ENCODE measurements at regions not wholly inside any gene's neighbourhood (a gene's known extent, or its start where the extent isn't known, plus 50 kb on each side); places are given as distances from the start of the nearest gene placed in this dataset.

- TF ChIP-seq EP300 (IDR thresholded peaks at IDR 0.05; ENCODE audit: low read depth) = no peak
- no peak for TF ChIP-seq CTCF (IDR thresholded peaks at IDR 0.05)
- no peak for TF ChIP-seq POLR2AphosphoS5 (IDR thresholded peaks at IDR 0.05)
- no peak for TF ChIP-seq POLR2A (IDR thresholded peaks at IDR 0.05)
- no peaks in the 10 kb centered on the region for H3K27me3 ChIP-seq
- DNase-seq = no peak
- in situ Hi-C loops (cut with MboI; ENCODE audit: low pct_ligation_motif_present in 1 of 4, low pct_unique_long_range_greater_than_20kb in 1 of 4, low sequenced_read_pairs in 3 of 4) (no loop called here), intact Hi-C loops (cut with DNase I; ENCODE audit: low total_unique reads) (no loop called here)
- H3K4me1 ChIP-seq = peaks cover 13 to 52% (median 27%) of the 10 kb centered on the region in 4 donors
- WGBS, 2 donors (ENCODE audit: low coverage in 1 of 2) = 63% methylated on average over 9 of the region's 9 CpGs; no CpG with 5 or more reads in 1 of the 2 donors
- no peaks in the 10 kb centered on the region for H3K9me3 ChIP-seq
- no peaks in the 10 kb centered on the region for H3K36me3 ChIP-seq
- peak overlapping the region; percentile 23 to 61 (median 58) for H3K27ac ChIP-seq
- H3K4me3 ChIP-seq = no peak overlapping the region
These were observed 94.6 kb upstream of the SMNDC1 start for GRCh38 chr10:110399106-110399964.

- Histone ChIP-seq H3K9me3 (no peaks in the 10 kb centered on the region), H3K36me3 (no peaks in the 10 kb centered on the region), H3K27me3 (no peaks in the 10 kb centered on the region), H3K4me3 (no peak overlapping the region), H3K4me1 (peaks cover 12 to 47% (median 24%) of the 10 kb centered on the region in 4 donors), H3K27ac (no peak overlapping the region)
- WGBS, 2 donors (ENCODE audit: low coverage in 1 of 2) = 78 to 91% methylated on average over 4 to 7 of the region's 7 CpGs
- intact Hi-C loops (cut with DNase I; ENCODE audit: low total_unique reads) = no loop called here
- TF ChIP-seq CTCF (IDR thresholded peaks at IDR 0.05) (no peak), POLR2A (IDR thresholded peaks at IDR 0.05) (no peak), POLR2AphosphoS5 (IDR thresholded peaks at IDR 0.05) (no peak), EP300 (IDR thresholded peaks at IDR 0.05; ENCODE audit: low read depth) (no peak)
- no peak for DNase-seq
- in situ Hi-C loops (cut with MboI; ENCODE audit: low pct_ligation_motif_present in 1 of 4, low pct_unique_long_range_greater_than_20kb in 1 of 4, low sequenced_read_pairs in 3 of 4) = no loop called here
These were observed 95.5 kb upstream of the SMNDC1 start for GRCh38 chr10:110399965-110400933.

GRCh38 chr10:110401401-110402076 is 96.2 kb upstream of the DUSP5 start:
- TF ChIP-seq CTCF (IDR thresholded peaks at IDR 0.05) = no peak
- TF ChIP-seq POLR2A (IDR thresholded peaks at IDR 0.05) = no peak
- TF ChIP-seq POLR2AphosphoS5 (IDR thresholded peaks at IDR 0.05) = no peak
- TF ChIP-seq EP300 (IDR thresholded peaks at IDR 0.05; ENCODE audit: low read depth) = no peak
- DNase-seq = no peak
- intact Hi-C loops (cut with DNase I; ENCODE audit: low total_unique reads) = no loop called here
- no peak overlapping the region for H3K27ac ChIP-seq
- peaks cover 8 to 37% (median 16%) of the 10 kb centered on the region in 4 donors for H3K4me1 ChIP-seq
- no peaks in the 10 kb centered on the region for H3K9me3 ChIP-seq
- in situ Hi-C loops (cut with MboI; ENCODE audit: low pct_ligation_motif_present in 1 of 4, low pct_unique_long_range_greater_than_20kb in 1 of 4, low sequenced_read_pairs in 3 of 4) = no loop called here
- 80 to 94% methylated on average over 1 to 3 of the region's 3 CpGs for WGBS, 2 donors (ENCODE audit: low coverage in 1 of 2)
- no peaks in the 10 kb centered on the region for H3K27me3 ChIP-seq
- H3K4me3 ChIP-seq = no peak overlapping the region
- H3K36me3 ChIP-seq = no peaks in the 10 kb centered on the region
